ENCODE measurements at regions not wholly inside any gene's neighbourhood (a gene's known extent, or its start where the extent isn't known, plus 50 kb on each side); places are given as distances from the start of the nearest gene placed in this dataset.

DNA sequence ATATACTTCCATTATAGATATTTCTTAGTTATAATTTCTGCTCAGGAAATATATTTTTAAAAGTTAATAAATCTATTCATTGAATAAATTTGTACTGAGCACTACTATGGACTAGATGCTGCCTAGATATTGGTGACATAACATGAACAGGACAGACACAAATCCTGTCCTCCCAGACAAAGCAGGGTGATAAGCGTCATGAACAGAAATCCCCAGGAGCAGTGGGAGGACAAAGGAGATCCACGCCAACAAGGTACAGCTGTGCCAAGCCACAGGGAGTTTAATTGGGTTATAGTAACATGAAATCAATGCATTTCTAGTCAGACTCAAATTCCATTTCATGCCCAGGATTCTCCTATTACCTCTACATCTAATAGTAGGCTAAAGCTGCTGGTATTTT lies 171.8 kb upstream of the CPNE8 start:
- TF ChIP-seq, protein P1, sequence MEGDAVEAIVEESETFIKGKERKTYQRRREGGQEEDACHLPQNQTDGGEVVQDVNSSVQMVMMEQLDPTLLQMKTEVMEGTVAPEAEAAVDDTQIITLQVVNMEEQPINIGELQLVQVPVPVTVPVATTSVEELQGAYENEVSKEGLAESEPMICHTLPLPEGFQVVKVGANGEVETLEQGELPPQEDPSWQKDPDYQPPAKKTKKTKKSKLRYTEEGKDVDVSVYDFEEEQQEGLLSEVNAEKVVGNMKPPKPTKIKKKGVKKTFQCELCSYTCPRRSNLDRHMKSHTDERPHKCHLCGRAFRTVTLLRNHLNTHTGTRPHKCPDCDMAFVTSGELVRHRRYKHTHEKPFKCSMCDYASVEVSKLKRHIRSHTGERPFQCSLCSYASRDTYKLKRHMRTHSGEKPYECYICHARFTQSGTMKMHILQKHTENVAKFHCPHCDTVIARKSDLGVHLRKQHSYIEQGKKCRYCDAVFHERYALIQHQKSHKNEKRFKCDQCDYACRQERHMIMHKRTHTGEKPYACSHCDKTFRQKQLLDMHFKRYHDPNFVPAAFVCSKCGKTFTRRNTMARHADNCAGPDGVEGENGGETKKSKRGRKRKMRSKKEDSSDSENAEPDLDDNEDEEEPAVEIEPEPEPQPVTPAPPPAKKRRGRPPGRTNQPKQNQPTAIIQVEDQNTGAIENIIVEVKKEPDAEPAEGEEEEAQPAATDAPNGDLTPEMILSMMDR (IDR thresholded peaks at IDR 0.05; ENCODE audit: low read depth, low read length): no peak
- TF ChIP-seq POLR2A (IDR thresholded peaks at IDR 0.05; ENCODE audit: extremely low read depth, insufficient read length): no peak

Measured in NB4 (cell line).